HG02938 (cell line): ENCODE measurements at regions not wholly inside any gene's neighbourhood (a gene's known extent, or its start where the extent isn't known, plus 50 kb on each side); places are given as distances from the start of the nearest gene placed in this dataset.
"Not testable (repeated sequence)": the region's sequence is repeated elsewhere in the genome, so short reads cannot be mapped to it uniquely, and the experiment has no call there.

Experiments
- ATAC-seq: cut with Tn5 transposase; IDR thresholded peaks from one replicate; pipeline ENCODE4 v1.9.1; 2021; ENCODE audit warnings: mild to moderate bottlenecking, moderate library complexity; ENCODE audit not compliant: unreplicated experiment

- not testable (repeated sequence) for ATAC-seq
These were observed 237.2 kb upstream of the PLGLB1 start for GRCh38 chr2:87258887-87259286.

GRCh38 chr2:87262184-87262702 lies 240.6 kb upstream of the PLGLB1 start:
- not testable (repeated sequence) for ATAC-seq

GRCh38 chr2:87263868-87264518 lies 242.3 kb upstream of the PLGLB1 start:
- ATAC-seq, result not testable (repeated sequence)

- ATAC-seq, result not testable (repeated sequence)
These were observed 253.5 kb upstream of the PLGLB1 start for GRCh38 chr2:87275192-87275591.

DNA sequence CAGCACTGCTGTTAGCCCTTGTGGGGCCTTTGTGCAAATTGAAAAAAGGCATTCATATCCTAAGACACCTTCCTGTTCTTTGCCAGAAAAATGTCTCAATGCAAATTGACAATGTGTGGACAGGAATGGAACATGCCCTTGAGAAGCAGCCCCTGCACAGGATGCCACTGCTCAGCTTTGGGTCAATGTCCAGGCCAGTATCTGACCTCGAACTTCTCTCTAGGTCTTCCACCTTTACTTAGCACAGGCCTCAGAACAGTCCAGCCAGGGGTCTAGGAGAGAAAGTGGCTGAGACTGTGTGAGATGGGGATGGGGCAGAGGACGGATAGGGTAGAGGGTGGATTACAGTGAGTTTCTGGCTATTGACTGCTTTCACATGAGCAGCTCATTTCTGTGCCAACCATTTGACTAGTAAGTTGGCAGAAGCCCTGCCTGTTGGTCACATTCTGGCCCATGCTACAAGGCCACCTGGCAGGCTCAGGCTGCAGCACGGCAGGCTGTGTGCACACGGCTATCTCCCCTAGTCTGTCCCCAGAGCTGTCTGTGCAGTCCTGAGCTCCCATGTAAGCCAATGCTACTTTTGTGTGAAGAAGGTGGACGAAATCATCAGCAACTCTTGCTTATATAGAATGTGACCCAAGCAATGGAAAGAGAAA lies 254.5 kb upstream of the PLGLB1 start:
- ATAC-seq, result not testable (repeated sequence)

GRCh38 chr2:87276673-87277072 lies 255.0 kb upstream of the PLGLB1 start:
- not testable (repeated sequence) for ATAC-seq

- not testable (repeated sequence) for ATAC-seq
These were observed 256.1 kb upstream of the PLGLB1 start for GRCh38 chr2:87277734-87278133.

DNA sequence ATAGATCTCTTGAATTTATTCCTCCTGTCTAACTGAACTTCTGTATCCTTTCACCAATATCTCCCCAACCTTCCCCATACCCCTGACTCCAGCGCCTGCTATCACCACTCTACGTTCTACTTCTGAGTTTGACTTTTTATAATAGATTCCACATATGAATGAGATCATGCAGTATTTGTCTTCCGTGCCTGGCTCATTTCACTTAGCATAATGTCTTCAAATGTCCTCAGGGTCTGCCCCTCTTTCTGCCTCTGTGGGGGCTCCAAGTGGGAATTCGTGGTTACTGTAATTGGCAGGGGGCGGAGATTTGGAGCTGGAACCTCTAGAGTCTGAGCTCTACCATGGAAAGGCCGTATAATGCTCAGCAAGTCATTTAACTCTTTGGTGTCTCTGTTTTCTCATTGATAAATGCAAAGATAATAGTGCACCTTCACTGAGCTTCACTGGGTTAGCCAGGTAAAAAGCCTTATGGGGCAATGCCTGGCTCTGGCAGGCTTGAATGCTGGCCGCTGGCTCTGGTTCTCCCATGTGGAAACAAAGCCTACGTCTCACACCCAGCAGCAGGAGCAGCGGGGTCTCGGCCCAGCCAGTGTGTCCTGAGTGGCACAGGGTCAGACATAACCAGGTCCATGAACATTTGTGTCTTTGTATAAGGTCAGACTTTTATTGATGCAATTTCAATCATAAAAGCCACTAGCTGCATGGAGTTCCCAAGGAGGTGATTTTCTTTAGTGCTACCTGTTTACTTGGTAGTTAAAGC lies 259.1 kb upstream of the PLGLB1 start:
- ATAC-seq, result not testable (repeated sequence)

- ATAC-seq, result not testable (repeated sequence)
These were observed 262.3 kb upstream of the PLGLB1 start for GRCh38 chr2:87283735-87284470.

- not testable (repeated sequence) for ATAC-seq
These were observed 262.8 kb upstream of the PLGLB1 start for GRCh38 chr2:87284471-87284772.

DNA sequence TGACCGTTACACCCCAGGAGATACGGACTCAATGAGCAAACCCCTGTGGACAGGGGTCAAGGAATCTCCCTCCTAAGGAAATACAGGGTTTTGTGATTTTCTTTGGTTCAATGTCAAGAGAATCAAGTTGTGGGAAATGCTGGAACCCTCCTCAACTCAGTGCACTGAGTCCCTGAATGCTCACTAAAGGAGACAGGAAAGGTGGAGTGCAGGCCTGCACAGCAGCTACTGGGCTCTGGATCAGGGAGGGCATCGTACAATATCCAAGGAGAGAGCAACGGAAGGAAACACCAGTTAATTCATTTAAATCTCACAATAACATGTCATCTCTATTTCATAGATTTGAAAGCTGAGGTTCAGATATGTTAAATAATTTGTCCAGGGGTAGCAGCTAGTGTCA lies 263.5 kb upstream of the PLGLB1 start:
- ATAC-seq, result not testable (repeated sequence)

DNA sequence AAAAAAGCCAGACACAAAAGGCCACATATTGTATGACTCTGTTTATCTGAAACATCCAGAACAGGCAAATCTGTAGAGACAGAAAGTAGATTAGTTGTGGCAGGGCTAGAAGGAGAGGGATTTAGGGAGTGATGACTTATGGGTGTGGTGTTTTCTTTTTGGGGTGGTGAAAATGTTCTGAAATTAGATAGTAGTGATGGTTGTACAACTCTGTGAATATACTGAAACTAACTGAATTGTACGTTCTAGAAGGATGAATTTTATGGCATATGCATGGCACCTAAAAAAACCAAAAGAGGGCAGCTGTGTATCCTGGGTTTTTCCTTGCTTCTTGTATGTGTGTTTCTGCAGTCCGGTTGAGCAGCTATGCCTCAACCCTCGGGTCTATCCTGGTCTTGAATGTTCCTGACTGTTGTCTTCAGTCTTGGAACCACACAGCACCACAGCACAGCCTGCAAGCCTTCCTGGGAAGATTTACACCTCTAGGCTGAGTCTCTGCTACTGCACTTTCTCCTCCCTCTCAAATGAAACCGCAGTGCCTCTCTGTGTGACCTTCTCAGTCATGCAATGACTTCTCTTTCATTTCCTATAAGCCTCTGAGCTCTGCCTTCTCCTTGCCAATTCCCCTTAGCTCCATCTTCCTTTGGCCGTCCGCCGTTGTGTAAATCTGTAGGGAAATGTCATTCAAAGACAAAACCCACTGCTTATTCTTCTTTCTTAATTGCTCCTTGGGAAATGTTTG lies 269.1 kb upstream of the PLGLB1 start:
- ATAC-seq, result not testable (repeated sequence)

DNA sequence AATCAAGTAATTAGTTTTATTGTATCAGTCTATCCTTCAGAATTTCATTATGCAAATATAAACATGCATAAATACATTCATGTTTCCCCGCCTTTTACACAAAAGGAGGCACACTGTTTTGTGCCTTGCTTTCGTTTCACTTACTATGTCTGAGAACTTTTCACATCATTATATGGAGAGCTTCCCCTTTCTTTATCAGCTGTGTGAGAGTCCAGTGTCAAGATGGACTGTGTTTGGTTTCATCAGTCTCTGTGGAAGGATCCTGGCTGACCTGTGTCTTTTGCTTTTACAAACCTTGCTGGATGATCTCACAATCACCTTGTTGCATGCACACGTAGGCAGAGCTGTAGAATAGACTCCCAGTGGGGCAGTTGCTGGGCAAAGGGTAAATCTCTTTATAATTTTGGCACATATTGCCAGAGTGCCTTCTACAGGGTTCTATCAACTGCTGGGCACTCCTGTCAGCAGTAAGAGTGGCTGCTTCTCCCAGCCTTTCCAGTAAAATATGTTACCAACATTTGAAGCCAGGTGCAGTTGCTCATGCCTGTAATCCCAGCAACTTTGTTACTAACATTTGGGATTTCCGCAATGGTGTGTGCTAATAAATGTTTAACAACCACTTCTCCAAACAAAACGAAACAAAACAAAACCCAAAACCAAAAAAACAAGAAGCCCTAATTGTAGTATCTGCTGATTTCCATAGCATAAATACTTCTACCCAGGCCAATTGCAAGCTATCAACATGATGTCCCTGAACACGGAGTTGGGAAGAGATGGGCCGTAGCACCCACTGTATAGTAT lies 270.0 kb upstream of the PLGLB1 start:
- ATAC-seq, result not testable (repeated sequence)

GRCh38 chr2:87293931-87294594 lies 272.4 kb upstream of the PLGLB1 start:
- ATAC-seq, result not testable (repeated sequence)

DNA sequence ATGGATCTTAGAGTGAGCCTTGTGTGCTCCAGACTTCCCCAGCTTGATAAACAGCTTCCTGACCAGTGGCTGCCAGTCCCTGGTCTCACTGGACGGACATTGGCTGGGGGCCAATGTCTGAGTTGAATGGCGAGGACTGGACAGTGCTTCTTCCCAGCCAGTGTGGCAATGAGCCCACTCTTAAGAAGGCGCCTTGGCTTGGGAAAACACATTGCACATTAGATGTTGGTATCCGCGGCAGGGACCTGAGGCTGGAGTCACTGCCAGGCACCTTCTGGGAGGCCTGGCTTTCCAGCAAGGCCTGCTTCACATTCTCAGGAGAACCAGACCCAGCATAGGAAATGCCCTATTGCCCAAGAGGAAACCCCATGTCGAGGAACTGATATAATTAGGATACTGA lies 273.5 kb upstream of the PLGLB1 start:
- not testable (repeated sequence) for ATAC-seq

DNA sequence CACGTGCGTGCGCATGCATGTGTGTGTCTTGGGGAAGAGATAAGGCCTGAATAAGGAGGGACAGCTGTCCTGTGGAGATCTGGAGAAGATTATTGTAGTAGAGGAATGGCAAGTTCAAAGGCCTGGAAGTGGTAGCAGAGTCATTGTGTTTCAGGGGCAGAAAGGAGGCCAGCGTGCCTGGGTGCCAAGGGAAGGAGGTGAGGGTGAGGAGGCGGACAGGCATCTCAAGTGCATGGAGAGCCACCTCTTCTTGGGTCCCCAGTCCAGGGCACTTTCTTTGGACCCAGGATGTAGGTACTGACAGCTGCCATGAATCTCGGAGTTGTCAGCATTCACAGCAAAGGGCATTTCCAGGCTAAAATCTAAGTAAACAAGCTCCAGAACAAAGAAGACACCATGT lies 279.7 kb upstream of the PLGLB1 start:
- not testable (repeated sequence) for ATAC-seq

GRCh38 chr2:87301871-87302270 lies 280.2 kb upstream of the PLGLB1 start:
- not testable (repeated sequence) for ATAC-seq

- ATAC-seq, result not testable (repeated sequence)
These were observed 287.0 kb upstream of the PLGLB1 start for GRCh38 chr2:87308621-87309020.

DNA sequence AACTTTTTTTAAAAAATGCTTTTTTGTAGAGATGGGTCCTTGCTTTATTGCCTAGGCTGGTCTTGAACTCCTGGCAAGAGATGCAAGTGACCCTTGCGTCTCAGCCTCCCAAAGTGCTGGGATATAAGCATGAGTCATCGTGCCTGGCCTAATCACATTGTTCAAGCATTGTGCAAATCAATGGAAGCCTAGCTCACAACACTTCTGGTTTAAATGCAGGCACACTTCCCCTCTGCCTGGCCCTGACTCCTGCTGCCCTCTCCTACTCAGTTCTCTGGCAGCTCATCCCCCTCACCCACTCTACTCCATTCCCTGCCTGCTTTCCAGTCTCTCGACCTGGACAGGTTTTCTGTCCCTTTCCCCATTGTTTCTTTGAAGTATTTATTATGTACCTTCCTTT lies 288.1 kb upstream of the PLGLB1 start:
- not testable (repeated sequence) for ATAC-seq
